SU-DHL-6 (cell line): ENCODE measurements at regions not wholly inside any gene's neighbourhood (a gene's known extent, or its start where the extent isn't known, plus 50 kb on each side); places are given as distances from the start of the nearest gene placed in this dataset.

Experiments
- H2AFZ ChIP-seq: fragments of 200-600 bp; sonication (generic); 2 replicates; pipeline ENCODE4 v1.6.1; 2014; ENCODE audit warnings: low read depth, mild to moderate bottlenecking, moderate library complexity, mixed read lengths, antibody characterized with exemption, low read length; ENCODE audit not compliant: severe bottlenecking
- H3F3A ChIP-seq: fragments of 200-600 bp; shearing (Covaris generic); 2 replicates; pipeline ENCODE4 v1.6.0; 2016; ENCODE audit warnings: antibody characterized with exemption, mild to moderate bottlenecking; ENCODE audit not compliant: insufficient read depth
- H3K27ac ChIP-seq: fragments of 200-600 bp; sonication (generic); 2 replicates; pipeline ENCODE4 v1.5.1; 2016; ENCODE audit warnings: low read depth, mild to moderate bottlenecking, low read length, moderate library complexity, mixed read lengths
- H3K27me3 ChIP-seq: fragments of 200-600 bp; sonication (generic), shearing (Covaris generic); 2 replicates; pipeline ENCODE4 v1.6.0; 2014; ENCODE audit warnings: mild to moderate bottlenecking, low read length
- H3K36me3 ChIP-seq: fragments of 200-600 bp; sonication (generic); 2 replicates; pipeline ENCODE4 v1.6.1; 2014; ENCODE audit warnings: mild to moderate bottlenecking, low read length, mixed read lengths
- H3K4me2 ChIP-seq: fragments of 300-600, 200-600 bp; shearing (Covaris generic), sonication (generic); 2 replicates; pipeline ENCODE4 v1.6.0; 2014; ENCODE audit warnings: low read length, low read depth, mild to moderate bottlenecking; ENCODE audit not compliant: poor library complexity, severe bottlenecking
- H3K4me3 ChIP-seq: fragments of 200-600 bp; sonication (generic); 2 replicates; pipeline ENCODE4 v1.5.1; 2014; ENCODE audit warnings: antibody characterized with exemption, low read length, mild to moderate bottlenecking, mixed read lengths; ENCODE audit not compliant: insufficient read depth, poor library complexity, severe bottlenecking
- H3K79me2 ChIP-seq: fragments of 200-600 bp; sonication (generic); 2 replicates; pipeline ENCODE4 v1.6.1; 2014; ENCODE audit warnings: mild to moderate bottlenecking, low read length, moderate library complexity; ENCODE audit not compliant: insufficient read depth
- H3K9ac ChIP-seq: fragments of 200-600 bp; sonication (generic); 2 replicates; pipeline ENCODE4 v1.7.0; 2014; ENCODE audit warnings: mild to moderate bottlenecking, low read length
- H3K9me2 ChIP-seq: fragments of 200-600 bp; sonication (generic); replicated peaks from 2 replicates; pipeline ENCODE4 v1.6.1; 2014; ENCODE audit warnings: low read length; ENCODE audit not compliant: insufficient read depth
- H3K9me3 ChIP-seq: fragments of 200-600 bp; sonication (generic); 2 replicates; pipeline ENCODE4 v1.6.1; 2014; ENCODE audit warnings: low read length, mixed read lengths; ENCODE audit not compliant: insufficient read depth
- H4K20me1 ChIP-seq: fragments of 200-600 bp; sonication (generic); 2 replicates; pipeline ENCODE4 v1.6.1; 2014; ENCODE audit warnings: low read depth, mild to moderate bottlenecking, antibody characterized with exemption, low read length, moderate library complexity, mixed read lengths
- EZH2phosphoT487 ChIP-seq: fragments of 200-600 bp; sonication (generic), shearing (Covaris generic); conservative IDR thresholded peaks from 2 replicates; pipeline ENCODE4 v1.6.1; 2018; ENCODE audit warnings: mild to moderate bottlenecking, antibody characterized with exemption, low read length, moderate library complexity, mixed read lengths
- TF ChIP-seq, protein P1 (sequence below): fragments of 200-600 bp; sonication (generic); IDR thresholded peaks from one replicate; pipeline ENCODE4 v1.5.1; 2017; ENCODE audit warnings: antibody characterized with exemption, mild to moderate bottlenecking, low read length, moderate library complexity; ENCODE audit not compliant: insufficient read depth, poor library complexity, severe bottlenecking

DNA sequence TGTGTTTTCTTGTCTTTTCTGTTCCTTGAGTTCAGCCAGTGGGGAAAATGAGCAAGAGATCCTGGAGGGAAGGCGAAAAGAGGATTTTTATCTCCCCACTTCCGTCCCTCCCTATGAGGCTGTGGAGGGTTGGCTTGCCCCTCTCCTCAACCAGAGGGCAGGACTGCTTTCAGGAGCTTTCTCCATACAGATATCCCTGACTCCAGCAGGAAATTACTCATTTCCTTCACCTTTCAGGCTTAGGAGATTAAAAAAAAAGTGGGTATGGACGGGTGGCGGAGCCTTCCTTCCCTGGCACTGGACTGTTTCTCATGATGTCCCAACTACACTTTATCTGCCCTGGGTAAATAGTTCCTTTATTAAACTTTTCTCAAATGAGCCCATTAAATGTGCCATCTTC lies 241.2 kb downstream of the FRK start:
- H3K4me3 ChIP-seq, result no peak overlapping the region
- H3K27ac ChIP-seq, result no peak overlapping the region
- no peaks in the 10 kb centered on the region for H3F3A ChIP-seq
- no peak overlapping the region for H2AFZ ChIP-seq
- no peaks in the 10 kb centered on the region for H4K20me1 ChIP-seq
- no peak overlapping the region for H3K9ac ChIP-seq
- no peaks in the 10 kb centered on the region for H3K79me2 ChIP-seq
- TF ChIP-seq, protein P1, sequence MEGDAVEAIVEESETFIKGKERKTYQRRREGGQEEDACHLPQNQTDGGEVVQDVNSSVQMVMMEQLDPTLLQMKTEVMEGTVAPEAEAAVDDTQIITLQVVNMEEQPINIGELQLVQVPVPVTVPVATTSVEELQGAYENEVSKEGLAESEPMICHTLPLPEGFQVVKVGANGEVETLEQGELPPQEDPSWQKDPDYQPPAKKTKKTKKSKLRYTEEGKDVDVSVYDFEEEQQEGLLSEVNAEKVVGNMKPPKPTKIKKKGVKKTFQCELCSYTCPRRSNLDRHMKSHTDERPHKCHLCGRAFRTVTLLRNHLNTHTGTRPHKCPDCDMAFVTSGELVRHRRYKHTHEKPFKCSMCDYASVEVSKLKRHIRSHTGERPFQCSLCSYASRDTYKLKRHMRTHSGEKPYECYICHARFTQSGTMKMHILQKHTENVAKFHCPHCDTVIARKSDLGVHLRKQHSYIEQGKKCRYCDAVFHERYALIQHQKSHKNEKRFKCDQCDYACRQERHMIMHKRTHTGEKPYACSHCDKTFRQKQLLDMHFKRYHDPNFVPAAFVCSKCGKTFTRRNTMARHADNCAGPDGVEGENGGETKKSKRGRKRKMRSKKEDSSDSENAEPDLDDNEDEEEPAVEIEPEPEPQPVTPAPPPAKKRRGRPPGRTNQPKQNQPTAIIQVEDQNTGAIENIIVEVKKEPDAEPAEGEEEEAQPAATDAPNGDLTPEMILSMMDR, result no peak
- no peak for TF ChIP-seq EZH2phosphoT487
- H3K27me3 ChIP-seq, result no peaks in the 10 kb centered on the region
- H3K4me2 ChIP-seq, result no peak overlapping the region
- H3K36me3 ChIP-seq, result no peaks in the 10 kb centered on the region
- H3K9me3 ChIP-seq, result no peaks in the 10 kb centered on the region
- H3K9me2 ChIP-seq, result no peaks in the 10 kb centered on the region

DNA sequence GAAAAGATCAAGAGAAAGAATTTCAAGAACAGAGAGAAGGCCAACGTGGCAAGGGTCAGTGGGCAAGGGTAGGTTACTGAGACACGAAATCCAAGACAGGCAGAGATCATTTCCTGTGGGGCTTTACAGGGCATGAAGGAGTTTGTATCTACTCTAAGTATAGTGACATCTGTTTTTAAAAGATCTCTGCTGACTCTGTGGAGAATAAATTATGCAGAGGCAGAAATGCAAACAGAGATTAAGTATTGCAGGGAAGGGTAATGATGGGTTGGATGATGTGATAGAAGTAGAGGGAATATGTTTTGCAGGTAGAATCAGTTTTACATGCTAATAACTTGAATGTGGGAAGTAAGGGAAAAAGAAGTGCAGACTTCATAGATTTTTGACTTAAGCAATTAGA lies 243.5 kb downstream of the FRK start:
- Histone ChIP-seq H3K4me2 (no peak overlapping the region), H3K9me2 (no peaks in the 10 kb centered on the region), H3K36me3 (no peaks in the 10 kb centered on the region), H3K79me2 (no peaks in the 10 kb centered on the region), H2AFZ (no peak overlapping the region), H3K27me3 (no peaks in the 10 kb centered on the region), H3K9ac (no peak overlapping the region), H3F3A (no peaks in the 10 kb centered on the region), H3K9me3 (no peaks in the 10 kb centered on the region), H3K27ac (no peak overlapping the region), H3K4me3 (no peak overlapping the region), H4K20me1 (no peaks in the 10 kb centered on the region)
- no peak for TF ChIP-seq EZH2phosphoT487

DNA sequence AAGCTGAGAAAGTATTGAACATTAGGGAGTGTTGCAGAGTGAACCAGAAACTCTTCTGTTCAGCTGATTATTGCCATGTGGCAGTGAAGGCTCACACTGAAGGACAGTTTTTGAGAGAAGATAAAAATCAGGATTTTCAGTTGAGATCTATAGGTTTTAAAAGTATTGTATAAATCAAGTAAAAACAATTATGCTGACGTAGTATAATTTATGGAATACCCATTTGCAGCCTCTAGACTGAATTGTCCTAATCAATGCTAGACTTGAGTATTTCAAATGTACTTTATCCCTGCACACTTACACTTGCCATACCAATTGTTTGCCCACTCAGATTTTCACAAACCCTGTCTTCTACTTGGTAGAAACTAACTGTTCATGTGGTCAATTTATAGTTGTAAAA lies 245.8 kb downstream of the FRK start:
- Histone ChIP-seq H3K27me3 (no peaks in the 10 kb centered on the region), H3K4me2 (no peak overlapping the region), H2AFZ (no peak overlapping the region), H4K20me1 (no peaks in the 10 kb centered on the region), H3K36me3 (no peaks in the 10 kb centered on the region), H3K79me2 (no peaks in the 10 kb centered on the region), H3F3A (no peaks in the 10 kb centered on the region), H3K4me3 (no peak overlapping the region), H3K9me3 (no peaks in the 10 kb centered on the region), H3K9ac (no peak overlapping the region), H3K27ac (no peak overlapping the region), H3K9me2 (no peaks in the 10 kb centered on the region)
- no peak for TF ChIP-seq EZH2phosphoT487
- TF ChIP-seq, protein P1, result no peak

DNA sequence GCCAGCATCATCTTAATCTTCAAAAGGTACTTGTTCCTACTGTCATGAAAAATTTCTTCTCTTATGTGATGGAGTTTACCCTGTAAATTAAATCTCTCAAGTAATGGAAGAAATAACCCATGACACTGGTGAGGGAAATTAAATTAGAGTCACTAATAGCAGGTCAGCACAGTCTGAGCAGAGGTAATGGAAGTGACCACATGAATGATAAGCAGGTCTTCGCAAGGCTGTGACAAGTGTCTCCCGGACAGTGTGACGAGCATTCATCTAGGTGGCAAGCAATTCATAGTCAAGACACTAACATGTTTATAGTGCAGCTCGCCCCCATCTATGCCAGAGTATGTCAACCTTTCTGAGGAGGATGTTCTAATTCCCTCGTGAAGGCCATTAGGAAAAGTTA lies 249.2 kb downstream of the FRK start:
- no peak overlapping the region for H3K4me3 ChIP-seq

More for the DNA sequence above, 249.2 kb downstream of the FRK start:
- H2AFZ ChIP-seq, result no peak overlapping the region
- H3K27ac ChIP-seq, result no peak overlapping the region
- H3K4me2 ChIP-seq, result no peak overlapping the region
- no peaks in the 10 kb centered on the region for H3K79me2 ChIP-seq
- no peak overlapping the region for H3K9ac ChIP-seq
- H3F3A ChIP-seq, result no peaks in the 10 kb centered on the region
- no peak for TF ChIP-seq EZH2phosphoT487
- TF ChIP-seq, protein P1, result no peak
- H4K20me1 ChIP-seq, result no peaks in the 10 kb centered on the region
- H3K9me2 ChIP-seq, result no peaks in the 10 kb centered on the region
- H3K36me3 ChIP-seq, result no peaks in the 10 kb centered on the region
- H3K9me3 ChIP-seq, result no peaks in the 10 kb centered on the region
- H3K27me3 ChIP-seq, result no peaks in the 10 kb centered on the region
